ENCODE measurements at regions not wholly inside any gene's neighbourhood (a gene's known extent, or its start where the extent isn't known, plus 50 kb on each side); places are given as distances from the start of the nearest gene placed in this dataset.

DNA sequence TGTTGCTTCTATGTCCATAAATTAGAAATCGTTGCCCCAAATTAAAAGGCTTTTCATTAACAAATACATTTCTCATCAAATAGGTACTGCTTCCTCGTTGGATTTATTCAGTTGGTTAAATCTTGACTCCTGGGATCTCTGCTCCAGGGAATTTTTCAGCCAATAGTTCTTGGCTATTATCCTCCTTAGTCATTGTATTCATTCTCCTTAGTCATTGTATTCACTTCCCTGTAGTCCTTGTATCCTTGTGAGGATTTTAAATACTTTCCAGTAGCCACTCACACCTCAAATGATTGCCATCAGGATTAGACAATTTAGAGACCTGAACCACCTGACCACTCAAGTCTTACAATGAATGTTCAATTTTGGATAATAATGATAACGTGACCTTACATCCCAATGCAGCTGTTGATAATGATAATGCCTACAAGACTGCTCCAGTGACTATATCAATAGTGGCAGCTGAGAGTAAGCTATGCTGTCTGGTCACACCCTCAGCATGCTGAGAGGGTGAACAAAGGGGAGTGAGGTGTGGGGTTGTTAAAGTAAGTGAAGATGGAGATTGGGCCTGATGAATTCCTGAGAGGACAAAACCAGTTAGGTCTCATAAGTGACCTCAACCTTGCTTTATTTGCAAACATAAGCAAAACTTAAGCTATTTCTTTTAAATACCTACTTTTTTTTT, 193.7 kb upstream of the RTL1 start:
- no peak for TF ChIP-seq ZFX (IDR thresholded peaks at IDR 0.05; ENCODE audit: borderline replicate concordance)
- TF ChIP-seq, protein P1, sequence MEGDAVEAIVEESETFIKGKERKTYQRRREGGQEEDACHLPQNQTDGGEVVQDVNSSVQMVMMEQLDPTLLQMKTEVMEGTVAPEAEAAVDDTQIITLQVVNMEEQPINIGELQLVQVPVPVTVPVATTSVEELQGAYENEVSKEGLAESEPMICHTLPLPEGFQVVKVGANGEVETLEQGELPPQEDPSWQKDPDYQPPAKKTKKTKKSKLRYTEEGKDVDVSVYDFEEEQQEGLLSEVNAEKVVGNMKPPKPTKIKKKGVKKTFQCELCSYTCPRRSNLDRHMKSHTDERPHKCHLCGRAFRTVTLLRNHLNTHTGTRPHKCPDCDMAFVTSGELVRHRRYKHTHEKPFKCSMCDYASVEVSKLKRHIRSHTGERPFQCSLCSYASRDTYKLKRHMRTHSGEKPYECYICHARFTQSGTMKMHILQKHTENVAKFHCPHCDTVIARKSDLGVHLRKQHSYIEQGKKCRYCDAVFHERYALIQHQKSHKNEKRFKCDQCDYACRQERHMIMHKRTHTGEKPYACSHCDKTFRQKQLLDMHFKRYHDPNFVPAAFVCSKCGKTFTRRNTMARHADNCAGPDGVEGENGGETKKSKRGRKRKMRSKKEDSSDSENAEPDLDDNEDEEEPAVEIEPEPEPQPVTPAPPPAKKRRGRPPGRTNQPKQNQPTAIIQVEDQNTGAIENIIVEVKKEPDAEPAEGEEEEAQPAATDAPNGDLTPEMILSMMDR (IDR thresholded peaks at IDR 0.05), result no peak
- H3K27ac ChIP-seq, result no peak overlapping the region

DNA sequence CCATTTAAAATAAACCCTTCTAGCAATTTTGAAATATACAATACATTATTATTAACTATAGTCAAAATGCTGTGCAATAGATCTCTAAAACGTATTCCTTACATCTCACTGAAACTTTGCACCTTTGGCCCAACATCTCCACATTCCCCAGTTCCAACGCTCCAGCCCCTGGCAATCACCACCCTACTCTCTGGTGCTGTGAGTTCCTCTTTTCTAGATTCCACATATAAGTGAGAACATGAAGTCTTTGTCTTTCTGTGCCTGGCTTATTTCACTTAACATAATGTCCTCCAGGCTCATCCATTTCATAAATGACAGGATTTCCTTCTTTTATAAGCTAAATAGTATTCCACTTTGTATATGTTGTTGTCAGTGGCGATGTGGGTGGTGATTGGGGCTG, 194.7 kb upstream of the RTL1 start:
- TF ChIP-seq, protein P1 (IDR thresholded peaks at IDR 0.05), result no peak
- no peak for TF ChIP-seq ZFX (IDR thresholded peaks at IDR 0.05; ENCODE audit: borderline replicate concordance)
- no peak overlapping the region for H3K27ac ChIP-seq

DNA sequence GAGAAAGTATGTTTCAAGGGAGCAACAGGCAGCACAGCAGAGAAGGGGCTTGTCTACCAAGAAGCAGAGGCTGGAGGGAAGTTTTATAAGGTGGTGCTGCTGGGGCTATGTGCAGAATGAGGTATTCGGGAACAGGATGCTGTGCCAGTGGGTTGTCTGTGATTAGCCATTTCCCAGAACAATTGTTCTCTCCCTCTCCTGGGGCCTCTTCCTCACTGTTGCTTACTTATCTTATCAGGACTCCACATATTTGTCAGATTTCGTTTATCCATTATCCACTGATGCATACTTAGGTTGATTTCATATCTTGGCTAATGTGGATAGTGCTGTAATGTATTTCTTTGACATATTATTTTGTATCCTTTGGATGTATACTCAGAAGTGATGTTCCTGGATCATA, 195.1 kb upstream of the RTL1 start:
- TF ChIP-seq, protein P1 (IDR thresholded peaks at IDR 0.05), result no peak
- no peak for TF ChIP-seq ZFX (IDR thresholded peaks at IDR 0.05; ENCODE audit: borderline replicate concordance)
- no peak overlapping the region for H3K27ac ChIP-seq

DNA sequence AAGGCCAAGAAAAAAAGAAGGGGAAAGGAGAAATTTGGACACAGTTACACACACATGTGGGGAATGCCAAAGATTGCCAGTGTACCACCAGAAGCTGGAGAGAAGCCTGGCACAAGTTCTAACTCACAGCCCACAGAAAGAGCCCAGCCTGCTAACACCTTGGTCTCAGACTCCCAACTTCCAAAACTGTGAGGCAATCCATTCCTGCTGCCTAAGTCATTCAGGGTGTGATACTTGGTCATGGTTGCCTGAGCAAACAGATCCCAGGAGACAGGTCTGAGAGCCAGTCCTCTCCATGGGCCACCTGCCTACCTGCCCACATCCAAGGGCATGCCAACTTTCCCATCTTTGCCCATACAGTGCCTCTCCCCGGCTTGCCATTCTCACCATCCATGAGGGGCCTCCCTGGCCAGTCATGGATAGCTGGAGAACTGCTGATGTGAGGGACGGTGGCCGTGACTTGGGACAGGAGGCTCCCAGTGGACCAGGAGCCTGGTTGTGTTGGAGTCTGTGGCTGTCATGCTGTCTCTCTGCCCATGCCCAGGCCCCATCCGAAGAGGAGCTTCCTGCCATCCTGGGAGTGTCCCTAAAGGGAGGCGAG, 198.0 kb upstream of the RTL1 start:
- TF ChIP-seq, protein P1 (IDR thresholded peaks at IDR 0.05), result no peak
- TF ChIP-seq ZFX (IDR thresholded peaks at IDR 0.05; ENCODE audit: borderline replicate concordance), result no peak

DNA sequence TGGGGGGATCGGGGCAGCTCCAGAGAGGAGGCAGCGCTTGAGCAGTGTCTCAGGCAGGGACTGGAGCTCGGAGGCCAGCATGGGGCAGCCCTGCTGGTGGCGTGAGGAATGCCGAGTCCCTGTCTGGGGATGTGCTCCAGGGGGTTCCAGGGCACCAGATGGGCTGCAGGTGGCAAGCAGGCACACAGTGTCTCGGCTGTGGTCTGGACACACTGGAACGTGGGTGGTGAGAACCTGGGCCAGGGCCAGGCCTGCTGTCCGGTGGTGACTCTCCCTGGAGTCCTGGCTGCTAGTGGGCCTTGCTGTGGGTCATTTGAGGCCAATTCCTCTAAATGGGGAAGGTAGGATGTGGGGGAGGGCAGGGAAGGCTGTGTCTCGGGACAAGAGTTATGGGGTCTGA, 199.4 kb upstream of the RTL1 start:
- H3K27ac ChIP-seq, result no peak overlapping the region
- TF ChIP-seq, protein P1 (IDR thresholded peaks at IDR 0.05), result no peak
- TF ChIP-seq ZFX (IDR thresholded peaks at IDR 0.05; ENCODE audit: borderline replicate concordance), result no peak

More for the DNA sequence above, 198.0 kb upstream of the RTL1 start:
- H3K27ac ChIP-seq, result no peak overlapping the region

DNA sequence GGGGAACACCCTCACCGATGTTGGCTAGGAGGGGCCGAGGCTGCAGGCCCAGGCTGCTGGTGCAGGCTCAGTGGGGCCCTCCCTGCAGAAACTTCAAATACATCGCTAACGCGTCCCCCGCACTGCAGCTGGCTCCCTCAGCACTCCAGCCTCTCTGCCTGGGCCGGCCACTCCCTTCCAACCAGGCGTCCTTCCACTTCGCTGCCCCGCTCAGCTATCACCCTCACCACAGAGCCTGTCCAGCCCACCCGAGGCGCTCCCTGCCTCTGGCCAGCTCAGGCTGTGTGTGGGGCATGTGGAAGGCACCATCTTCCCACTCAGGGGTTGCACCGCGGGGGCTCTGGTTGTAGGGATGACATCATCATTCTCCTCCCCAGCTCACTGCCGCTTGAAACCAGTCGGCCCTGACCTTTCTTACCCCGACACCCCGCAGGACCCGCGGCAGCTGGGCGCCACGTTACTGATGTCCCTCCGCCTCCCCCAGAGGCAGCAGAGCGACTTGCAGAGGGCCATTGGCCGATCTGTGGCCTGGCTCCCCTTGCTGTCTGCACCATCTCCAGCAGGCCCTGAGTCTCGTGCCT, 199.9 kb upstream of the RTL1 start:
- TF ChIP-seq, protein P1 (IDR thresholded peaks at IDR 0.05), result no peak
- TF ChIP-seq ZFX (IDR thresholded peaks at IDR 0.05; ENCODE audit: borderline replicate concordance), result no peak
- H3K27ac ChIP-seq, result no peak overlapping the region

DNA sequence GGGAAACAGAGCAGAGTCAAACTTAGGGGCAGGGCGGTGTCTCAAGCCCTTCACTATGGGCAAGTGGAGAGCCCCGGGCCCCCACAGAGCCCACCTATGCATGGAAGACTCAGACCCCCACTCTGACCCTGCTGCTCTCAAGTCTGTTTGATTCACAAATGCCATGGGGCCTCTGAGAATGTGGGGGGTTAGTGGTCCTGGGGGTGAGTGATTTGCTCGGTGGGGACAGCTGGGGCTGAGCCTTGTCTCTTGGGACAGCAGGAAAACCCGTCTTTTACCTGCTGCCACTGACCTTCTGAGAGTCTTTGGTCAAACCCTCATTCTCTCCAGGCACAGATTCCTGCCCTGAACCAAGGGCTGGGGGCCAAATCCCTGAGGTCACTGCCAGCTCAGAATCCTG, 201.0 kb upstream of the RTL1 start:
- H3K27ac ChIP-seq, result no peak overlapping the region
- TF ChIP-seq, protein P1 (IDR thresholded peaks at IDR 0.05), result no peak
- no peak for TF ChIP-seq ZFX (IDR thresholded peaks at IDR 0.05; ENCODE audit: borderline replicate concordance)

Measured in 22Rv1 (cell line).